ENCODE measurements at regions not wholly inside any gene's neighbourhood (a gene's known extent, or its start where the extent isn't known, plus 50 kb on each side); places are given as distances from the start of the nearest gene placed in this dataset.

DNA sequence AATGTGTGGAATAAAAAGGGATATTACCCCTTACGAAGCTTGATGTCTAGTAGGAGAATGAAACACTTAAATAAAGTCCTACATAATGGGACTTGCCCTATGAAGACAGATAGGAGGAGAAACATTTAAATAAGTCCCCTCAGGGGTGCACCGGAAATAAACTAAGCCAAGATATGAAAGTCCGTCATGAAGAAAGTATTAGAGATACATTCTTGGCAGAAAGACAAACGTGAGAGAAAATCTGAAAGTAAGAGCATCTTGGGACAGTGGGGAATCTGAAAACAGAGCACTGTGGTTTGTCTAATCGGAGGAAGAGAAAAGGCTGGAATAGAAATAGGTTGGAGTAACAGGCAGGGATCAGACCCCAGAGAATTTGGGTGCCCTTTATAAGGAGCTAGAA lies 516.9 kb upstream of the DSEL start (continued):
- TF ChIP-seq, protein P1, sequence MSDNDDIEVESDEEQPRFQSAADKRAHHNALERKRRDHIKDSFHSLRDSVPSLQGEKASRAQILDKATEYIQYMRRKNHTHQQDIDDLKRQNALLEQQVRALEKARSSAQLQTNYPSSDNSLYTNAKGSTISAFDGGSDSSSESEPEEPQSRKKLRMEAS (IDR thresholded peaks at IDR 0.05): no peak
- TF ChIP-seq SUZ12 (IDR thresholded peaks at IDR 0.05; ENCODE audit: low read length) (no peak), SIRT6 (IDR thresholded peaks at IDR 0.05; ENCODE audit: low read length) (no peak), TAF7 (optimal IDR thresholded peaks at IDR 0.05; ENCODE audit: borderline replicate concordance, low read depth, low read length) (no peak)
